Effector CD8-positive, alpha-beta T cell (primary cell): ENCODE measurements at regions not wholly inside any gene's neighbourhood (a gene's known extent, or its start where the extent isn't known, plus 50 kb on each side); places are given as distances from the start of the nearest gene placed in this dataset.
"Not testable (repeated sequence)": the region's sequence is repeated elsewhere in the genome, so short reads cannot be mapped to it uniquely, and the experiment has no call there.

Source experiments
- DNase-seq: peaks from one replicate; lab custom pipeline; 2025; lab: John Stamatoyannopoulos, UW

DNA sequence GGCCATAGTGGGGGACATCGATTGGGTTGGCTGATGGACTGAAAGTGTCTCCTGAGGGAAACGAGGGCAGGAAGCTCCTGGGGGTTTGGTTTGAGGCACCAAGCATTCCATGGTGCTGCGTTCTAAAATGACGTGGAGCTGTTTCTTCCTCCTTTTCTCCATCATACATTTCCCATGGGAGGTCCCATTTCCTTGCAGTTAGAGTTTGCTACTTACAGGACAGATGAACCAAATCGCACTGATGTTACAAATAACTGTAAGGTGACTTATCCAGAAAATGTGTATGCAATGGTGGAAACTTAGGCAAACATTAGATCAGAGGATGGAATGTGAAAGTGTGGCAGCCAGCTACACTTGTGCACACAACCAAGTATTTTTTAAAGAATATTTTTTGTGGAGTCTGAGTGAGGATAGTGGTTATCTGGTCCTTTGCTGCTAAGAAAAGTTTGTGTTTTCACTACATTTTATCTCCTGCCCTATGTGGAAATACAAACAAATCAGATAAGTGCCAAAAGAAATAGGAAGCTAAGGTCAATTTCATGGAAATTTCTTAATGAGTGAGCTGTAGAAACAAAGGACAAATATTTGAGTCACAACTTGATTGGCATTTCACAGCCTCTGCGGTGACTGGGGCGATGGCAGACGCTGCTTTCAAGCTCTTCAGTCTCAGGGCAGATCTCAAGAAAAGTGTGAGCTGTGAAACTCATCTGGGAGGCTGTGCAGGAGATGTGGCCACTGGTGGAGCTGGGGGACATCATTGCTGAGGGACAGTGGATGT, 256.2 kb downstream of the TSN start:
- DNase-seq: no peak

DNA sequence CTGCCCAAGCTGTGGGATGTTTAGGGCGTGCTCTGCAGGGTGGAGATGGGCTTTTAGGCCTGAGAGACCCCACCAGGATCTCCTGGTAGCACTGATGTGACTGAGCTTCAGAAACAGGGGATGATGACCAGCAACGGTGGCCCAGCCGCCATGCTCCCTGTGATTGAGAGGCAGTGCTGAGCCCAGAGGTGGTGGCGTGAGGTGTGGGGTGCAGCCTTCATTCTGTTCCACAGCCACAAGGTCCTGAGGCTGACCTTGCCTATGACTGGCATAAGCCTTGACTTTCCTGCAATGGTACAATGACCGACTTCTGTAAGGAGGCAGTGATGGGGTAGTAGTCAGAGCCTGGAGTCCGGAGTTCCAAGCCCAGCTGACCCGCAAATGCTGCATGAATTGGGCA, 263.3 kb downstream of the TSN start:
- DNase-seq: no peak

DNA sequence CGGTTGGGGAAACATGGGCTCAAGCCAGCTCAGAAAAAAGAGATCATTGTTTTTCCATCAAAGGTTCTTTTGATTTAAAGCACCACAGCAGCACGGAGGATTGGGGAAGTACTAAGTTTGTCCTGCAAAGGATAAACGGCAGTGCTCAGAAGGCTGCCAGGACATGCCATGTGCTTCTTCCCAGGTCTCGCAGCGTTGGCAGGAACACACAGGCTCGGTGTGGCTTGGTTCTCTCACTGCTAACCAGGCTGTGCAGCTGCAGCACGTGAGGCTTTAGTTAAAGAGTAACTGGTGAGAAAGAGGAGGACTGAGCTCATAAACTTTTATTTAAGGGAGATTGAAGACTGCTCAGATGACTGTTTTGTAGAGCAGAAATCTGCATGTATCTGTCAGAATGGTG, 264.3 kb downstream of the TSN start:
- DNase-seq: no peak

DNA sequence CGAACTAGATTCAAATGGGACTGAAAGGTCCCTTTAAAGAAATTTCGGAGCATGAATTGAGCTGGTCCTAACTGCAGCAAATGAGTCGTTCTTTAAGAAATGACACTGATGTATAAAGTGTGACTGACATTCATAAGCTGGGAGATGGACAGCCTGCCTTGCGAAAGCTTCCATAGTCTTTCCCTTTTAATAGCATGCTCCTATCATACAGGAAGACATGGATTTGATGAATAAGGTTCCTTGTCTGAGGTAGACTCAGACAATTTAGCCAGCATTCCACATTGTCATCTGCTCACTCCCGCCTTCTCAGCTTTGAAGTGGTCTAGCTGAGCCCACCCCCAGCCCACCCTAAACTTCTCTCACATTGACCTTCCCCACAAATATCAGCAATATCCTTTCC, 264.9 kb downstream of the TSN start:
- no peak for DNase-seq

DNA sequence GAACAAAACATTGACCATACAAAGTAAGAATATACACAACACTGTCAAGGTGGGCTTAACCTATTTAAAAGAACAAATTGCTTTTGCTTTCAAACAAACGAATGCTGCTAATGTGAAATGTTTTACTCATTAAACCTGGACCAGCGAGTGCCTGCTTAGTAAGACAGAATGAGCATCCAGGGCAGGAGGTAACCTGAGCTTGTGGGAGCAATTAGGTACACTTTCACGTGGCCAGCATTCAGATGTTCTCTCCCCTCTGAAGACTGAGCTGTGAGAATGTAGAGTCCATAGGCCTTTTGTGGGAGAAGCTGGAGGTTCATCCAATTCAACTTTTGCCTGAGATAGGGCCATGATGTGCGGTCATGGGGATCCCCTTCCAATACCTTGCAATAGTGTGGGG, 266.5 kb downstream of the TSN start:
- DNase-seq: no peak

DNA sequence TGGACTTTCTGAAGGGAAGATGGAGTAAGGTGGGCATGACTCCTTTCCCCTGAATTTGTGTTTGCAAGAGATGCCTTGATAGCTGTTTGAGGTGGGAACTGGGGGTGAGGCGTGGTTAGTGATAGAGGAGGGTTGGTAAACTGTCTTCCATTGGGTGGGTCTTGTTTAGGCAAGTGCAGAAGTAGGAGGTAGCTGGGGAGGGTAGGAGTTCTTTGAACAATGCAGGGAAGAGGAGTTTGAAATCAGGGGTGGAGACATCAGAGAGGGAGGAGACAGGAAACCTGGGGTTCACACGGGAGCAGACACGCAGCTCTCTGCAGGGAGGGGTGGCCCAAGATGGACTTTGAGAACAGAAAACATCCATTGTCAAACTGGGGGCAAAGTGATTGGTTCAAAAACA, 267.1 kb downstream of the TSN start:
- DNase-seq: no peak

DNA sequence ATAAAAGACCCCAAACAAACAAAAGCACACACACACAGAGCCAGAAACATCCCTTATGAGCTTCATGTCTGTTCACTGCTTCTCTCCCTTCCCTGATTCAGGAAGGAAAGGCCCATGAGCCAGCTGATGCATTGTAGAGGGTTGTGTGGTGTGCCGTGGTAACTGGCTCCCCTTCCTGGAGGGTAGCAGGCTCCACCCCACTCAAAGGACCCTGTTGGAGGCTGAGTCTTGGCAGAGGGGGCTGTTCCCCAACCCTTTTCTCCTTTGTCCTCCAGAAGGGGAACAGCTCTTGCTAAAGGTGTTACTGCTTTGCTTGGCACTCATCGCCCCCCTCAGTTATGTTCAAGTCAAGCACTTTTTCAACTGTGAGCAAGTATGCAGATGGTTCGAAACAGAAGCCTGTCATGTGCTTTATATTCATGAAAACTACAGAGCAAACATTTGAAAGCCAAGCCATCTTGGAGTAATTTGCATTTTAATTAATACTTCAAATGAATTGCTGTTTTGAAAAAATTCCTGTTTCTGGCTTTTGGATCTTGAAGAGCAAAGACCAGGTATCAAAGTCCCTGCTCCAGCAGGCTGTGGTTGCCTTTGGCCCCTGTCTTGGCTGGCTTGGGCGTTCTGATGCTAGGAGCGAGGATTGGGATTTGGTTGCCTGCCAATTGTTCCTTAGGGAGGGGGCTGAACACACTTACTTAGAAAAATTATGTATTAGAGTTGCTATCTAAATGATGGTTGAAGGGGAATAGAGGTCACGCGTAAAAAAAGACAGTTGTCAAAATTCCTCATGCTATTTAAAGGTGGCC, 267.8 kb downstream of the TSN start:
- no peak for DNase-seq

DNA sequence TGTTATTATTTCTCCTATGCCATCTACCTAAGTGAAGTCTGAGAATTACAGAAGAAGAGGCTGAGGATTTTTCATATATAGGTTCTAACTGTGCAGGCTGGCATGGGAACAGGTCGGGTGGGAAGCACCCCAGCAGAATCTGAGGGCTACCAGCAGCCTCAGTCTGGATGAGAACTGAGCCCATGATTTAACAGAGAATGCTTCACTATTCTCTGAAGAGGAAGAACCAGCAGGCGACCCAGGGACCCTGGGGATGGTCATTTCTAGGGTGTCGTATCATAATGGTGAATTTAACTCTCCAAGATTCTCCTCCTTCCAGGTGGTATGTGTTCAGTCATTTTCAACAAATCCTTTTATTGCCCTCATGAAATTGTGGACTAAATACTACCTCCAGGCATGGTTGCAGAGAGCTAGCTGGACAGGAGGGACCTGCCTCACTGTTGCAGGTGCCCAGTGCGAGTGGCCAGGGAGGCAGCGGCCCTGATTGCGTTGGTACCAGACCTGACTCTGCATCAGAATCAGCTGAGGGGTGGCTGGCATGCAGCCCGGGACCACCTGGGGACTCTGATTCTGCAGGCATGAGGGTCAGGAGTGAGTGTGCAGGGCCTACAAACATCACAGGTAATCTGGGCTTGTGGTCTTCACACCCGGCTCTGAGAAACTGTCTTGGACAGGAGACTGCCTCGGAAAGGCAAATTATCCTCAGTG, 272.2 kb downstream of the TSN start:
- no peak for DNase-seq

DNA sequence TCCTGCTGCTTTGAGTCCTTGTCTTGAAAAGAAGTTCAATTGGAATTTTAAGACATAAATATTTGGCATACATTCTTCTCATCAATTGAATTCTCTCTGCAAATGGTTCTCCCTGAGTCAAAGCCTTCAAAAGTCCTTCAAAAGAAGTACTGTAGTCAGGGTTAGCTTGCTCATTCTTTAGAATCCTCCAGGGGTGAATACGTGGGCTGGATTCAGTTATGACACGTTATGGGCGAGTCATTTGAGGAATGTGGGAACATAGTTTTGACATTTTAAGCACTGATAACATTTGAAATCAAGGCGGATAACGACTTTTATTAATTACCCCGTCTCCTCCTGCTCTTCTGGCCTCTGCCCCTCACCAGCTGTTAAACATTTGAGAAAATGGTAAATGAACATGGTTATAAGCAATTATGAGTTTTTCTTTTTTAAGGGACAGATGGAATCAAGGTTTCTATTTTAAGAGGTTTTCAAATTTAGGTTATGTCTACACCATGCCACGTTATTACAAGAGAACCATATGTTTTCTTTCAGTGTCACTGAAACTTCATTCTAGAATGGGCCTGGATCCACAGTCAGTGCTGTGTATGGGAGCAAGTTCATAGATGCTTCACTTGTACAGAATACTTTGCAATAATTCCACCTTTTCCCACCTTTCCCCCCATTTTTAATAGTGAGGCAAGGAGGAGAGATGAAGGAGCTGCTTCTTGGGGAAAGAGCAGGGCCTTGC, 273.1 kb downstream of the TSN start:
- DNase-seq: no peak

DNA sequence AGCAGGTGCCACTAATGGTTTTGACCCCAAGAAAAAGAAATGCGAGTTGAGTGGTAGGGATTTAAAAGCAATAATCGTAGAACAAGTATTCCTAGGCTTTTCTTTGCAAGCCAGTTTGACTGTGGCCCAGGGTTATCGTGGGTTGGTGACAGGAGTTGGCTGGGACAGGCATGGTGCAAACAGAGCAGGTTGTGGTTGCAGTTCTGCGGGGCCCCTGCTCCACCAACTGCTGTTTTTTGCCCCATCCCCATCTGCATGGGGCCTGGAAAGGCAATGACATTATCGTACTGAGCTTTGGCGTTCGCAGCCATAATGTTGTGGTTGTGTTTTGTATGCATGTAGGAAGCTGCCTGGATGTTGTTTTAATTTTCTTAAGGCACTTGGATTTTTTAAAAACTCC, 274.0 kb downstream of the TSN start:
- DNase-seq: no peak

DNA sequence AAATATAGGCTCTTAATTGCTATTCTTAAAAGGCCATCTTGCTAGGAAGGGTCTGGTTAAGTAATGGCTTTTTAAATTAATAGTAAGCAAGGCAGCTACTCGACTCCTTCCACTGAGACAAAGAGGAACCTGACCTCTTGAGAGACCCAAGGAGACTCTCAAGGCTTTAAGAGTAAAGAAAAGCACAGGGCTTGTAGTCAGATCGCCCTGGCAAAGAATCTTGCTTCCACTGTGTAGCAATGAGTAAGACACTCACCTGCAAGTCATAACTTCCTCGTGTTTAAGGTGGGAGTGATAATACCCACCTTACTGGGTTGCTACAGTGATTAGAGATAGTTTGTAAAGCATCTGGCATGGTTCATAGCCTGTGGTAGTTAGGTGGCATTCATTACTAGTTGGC, 274.5 kb downstream of the TSN start:
- no peak for DNase-seq

DNA sequence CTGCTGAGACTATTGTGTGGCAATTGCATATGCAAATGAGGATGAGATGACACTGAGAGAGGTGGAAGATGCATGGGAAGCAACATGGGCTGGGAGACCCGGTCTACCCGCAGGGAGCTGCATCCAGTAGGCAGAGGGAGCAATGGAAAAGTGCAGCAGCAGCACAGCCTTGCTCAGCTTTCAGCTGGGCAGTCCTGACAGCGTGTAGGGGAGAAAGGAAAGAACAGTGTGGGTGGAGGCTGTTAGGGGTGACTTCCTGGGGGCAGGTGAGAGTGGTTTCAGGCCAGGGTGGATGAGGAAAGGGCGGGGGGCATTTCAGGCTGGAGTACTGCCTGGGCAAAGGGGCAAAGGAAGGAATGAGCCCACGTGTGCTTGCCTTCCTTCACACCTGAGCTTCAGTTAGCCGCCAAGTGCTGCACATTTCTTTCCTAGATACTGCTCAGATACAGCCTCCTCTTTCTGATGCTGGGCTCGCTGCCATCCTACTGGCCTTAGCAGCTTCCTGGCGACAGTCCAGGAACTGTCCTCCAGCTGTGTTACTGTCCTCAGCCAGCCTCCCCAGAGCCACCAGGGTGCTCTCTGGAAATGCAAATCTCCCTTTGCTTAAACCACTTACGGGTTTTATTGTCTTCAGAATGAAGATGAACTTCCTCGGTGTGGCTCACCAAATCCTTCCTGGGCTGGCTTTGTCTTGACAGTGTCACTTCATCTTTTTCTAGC, 276.3 kb downstream of the TSN start:
- DNase-seq: no peak

DNA sequence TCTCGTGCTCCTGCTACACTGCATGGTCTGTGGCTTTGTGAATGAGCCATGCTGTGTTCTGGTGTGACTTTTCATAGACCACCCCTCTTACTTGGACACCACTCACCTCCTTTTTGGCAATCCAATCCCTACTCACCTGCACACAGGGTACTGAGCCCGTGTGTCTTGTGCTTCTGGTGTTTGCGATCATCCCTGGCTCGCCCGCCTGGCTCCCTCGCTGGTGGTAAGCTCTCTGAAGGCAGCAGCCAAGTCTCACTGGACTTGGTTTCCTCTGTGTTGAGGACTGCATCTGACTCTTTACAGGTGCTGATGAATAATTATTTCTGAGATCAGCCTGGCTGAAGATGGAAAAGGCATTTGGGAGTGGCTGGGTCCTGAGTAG, 276.8 kb downstream of the TSN start:
- DNase-seq: no peak

DNA sequence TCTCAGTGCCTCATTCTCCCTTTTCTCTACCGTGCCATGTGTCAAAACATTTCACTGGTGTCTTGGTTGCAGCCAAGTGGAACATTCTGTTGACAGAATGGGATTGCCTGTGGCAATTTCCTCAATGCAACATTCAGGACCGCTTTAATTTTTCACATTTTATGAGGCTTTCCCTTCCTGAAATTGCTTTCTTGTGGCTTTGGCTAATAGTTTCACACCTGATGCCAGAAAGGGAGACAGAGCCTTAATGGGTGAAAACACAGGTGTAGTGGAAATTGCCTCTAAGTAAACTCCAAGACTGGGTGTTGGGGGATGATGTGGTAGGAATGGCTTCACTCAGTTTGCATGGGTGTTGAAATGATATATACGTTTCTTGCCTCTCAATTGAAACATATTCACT, 278.3 kb downstream of the TSN start:
- no peak for DNase-seq

DNA sequence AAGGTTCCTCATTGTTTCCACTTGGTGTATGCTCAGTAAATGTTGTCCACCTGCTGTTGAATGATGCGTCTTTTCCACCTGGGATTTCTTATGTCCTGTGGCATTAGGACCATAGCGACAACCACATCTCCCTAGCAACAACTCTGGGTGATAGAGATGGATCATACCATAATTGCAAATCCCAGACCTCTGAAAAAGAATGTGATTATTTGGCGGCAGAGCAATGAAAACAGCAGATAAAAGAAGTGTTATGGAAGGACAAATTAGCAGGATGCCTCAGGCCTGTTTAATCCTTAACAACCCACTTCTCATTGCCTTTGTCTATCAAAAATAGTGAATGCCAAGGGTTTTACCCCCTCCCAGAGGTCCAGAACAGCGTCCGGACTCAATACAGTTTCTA, 278.9 kb downstream of the TSN start:
- DNase-seq: no peak

DNA sequence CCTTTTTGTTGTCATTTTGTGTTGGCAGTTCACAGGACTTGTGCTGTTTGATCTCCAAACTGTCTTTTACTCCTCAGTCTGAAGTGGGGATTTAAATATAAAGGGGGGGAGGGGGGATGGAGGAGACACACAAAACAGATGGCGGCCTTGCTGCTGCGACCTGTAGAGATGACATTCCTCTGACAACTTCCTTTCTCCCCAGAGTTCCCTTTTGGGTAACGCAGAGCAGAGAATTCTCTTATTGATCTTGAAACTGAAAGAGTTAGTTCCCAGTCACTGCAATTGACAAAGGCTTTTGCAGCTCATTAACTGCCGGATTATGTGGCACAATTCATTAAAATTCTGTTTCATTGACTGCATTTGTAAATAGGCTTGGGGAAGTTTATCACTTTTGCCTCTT, 279.3 kb downstream of the TSN start:
- no peak for DNase-seq

DNA sequence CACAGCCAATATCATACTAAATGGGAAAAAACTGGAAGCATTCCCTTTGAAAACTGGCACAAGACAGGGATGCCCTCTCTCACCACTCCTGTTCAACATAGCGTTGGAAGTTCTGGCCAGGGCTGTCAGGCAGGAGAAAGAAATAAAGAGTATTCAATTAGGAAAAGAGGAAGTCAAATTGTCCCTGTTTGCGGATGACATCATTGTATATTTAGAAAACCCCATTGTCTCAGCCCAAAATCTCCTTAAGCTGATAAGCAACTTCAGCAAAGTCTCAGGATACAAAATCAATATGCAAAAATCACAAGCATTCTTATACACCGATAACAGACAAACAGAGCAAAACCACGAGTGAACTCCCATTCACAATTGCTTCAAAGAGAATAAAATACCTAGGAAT, 283.4 kb downstream of the TSN start:
- not testable (repeated sequence) for DNase-seq

DNA sequence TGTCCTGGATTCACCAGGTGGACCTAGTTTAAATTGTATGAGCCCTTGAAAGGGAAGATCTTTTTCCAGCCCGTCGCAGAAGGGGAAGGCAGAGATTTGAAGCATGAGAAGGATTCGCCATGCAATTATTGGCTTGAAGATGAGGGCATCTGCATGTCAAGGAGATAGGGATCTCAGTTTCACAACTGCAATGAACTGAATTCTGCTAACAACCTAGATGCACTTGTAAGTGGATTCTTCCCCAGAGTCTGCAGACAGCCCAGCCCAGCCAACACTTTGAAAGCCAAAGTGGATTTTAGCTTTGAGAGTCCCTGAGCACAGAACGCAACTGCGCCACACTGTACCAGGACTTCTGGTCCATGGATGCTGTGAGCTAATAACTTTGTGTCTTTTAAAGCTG, 286.0 kb downstream of the TSN start:
- DNase-seq: no peak

DNA sequence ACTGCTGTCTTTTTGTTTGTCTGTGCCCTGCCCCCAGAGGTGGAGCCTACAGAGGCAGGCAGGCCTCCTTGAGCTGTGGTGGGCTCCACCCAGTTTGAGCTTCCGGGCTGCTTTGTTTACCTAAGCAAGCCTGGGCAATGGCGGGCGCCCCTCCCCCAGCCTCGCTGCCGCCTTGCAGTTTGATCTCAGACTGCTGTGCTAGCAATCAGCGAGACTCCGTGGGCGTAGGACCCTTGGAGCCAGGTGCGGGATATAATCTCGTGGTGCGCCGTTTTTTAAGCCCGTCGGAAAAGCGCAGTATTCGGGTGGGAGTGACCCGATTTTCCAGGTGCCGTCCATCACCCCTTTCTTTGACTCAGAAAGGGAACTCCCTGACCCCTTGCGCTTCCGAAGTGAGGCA, 296.2 kb downstream of the TSN start:
- DNase-seq: not testable (repeated sequence)

DNA sequence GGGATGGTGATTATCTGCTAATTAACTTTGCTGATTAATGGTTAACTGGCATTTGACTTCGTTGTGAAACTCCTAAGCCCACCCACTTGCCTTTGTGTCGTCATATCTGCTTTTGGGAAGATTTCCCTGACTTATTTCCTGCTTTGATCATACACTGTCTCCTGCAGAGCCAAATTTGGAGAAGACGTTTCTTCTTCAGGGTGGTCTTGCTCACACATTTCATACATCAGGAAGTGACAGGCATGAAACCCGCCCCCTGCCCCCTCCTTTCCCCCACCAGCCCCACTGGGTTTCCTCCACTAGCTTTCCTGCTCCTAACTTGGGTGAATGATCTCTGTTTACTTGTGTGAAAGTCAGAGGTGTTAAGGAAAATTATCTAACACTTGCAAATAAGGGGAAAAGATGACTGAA, 300.1 kb downstream of the TSN start:
- DNase-seq: no peak

DNA sequence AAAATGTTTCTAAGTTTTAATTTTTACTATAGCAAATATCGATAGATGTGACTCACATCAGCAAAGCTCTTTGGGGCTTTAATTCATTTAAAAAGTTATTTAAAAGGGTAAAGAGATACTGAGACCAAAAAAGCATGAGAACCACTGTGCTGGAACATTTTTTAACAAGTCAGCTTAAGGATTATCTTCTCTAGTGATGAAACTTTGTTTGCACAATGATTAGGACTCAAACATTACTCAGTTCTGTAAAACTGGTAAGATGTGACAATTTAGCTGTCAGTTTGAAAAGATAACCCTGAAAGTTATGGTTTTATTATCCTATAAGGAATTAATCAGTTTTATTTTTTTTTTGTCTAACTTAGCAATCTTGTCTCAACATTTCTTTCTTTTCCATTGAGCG, 301.4 kb downstream of the TSN start:
- no peak for DNase-seq

DNA sequence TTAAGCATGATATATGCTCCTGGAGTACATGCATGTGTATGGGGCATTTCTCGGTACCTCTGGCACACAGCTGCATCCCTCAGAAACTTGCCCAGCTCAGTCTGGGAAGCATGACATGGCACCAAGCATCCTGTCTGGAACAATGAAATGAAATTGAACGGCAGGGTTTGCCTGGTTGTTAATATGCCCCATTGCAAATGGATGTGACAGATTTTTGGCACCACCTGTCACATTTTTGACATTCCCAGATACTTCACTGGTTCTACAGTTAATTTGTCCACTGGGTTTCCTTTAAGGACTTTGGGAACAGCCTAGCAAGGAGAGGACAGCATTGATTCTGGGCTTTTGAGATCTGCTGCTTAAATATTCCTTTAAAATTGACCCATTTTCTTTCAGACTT, 305.8 kb downstream of the TSN start:
- DNase-seq: no peak
